Keratinocyte (primary cell): ENCODE measurements at regions not wholly inside any gene's neighbourhood (a gene's known extent, or its start where the extent isn't known, plus 50 kb on each side); places are given as distances from the start of the nearest gene placed in this dataset.

Experiments
- DNase-seq: peaks from one replicate; pipeline ENCODE4 v3.0.0-alpha.2; 2011; ENCODE audit warnings: low read depth, missing footprints, low spot score
- FAIRE-seq: peaks from 2 replicates; lab custom pipeline; 2011; peaks lifted over from hg19 to GRCh38; lab: Jason Lieb, UNC
- H2AFZ ChIP-seq: 2 replicates; pipeline ENCODE4 v1.6.0; 2012; ENCODE audit warnings: low read length, control low read depth, inconsistent platforms; ENCODE audit not compliant: control insufficient read depth
- H3K27ac ChIP-seq: 2 replicates; pipeline ENCODE4 v1.5.1; 2011; ENCODE audit warnings: low read length; ENCODE audit not compliant: control insufficient read depth, insufficient read depth
- H3K27me3 ChIP-seq: 3 replicates; pipeline ENCODE4 v1.6.0; 2011; ENCODE audit warnings: low read length; ENCODE audit not compliant: control insufficient read depth, insufficient read depth; ENCODE audit errors: extremely low read depth
- H3K36me3 ChIP-seq, 2 experiments: 2 replicates in 1 of 2; 3 replicates in 1 of 2; pipeline ENCODE4 v1.5.1; 2011; ENCODE audit warnings: low read length in 2 of 2, mild to moderate bottlenecking in 1 of 2; ENCODE audit not compliant: control insufficient read depth in 2 of 2, insufficient read depth in 2 of 2; ENCODE audit errors: extremely low read depth in 1 of 2
- H3K4me1 ChIP-seq: 3 replicates; pipeline ENCODE4 v1.5.1; 2011; ENCODE audit warnings: low read length; ENCODE audit not compliant: control insufficient read depth, insufficient read depth; ENCODE audit errors: extremely low read depth
- H3K4me2 ChIP-seq: 3 replicates; pipeline ENCODE4 v1.6.0; 2011; ENCODE audit warnings: low read depth, low read length; ENCODE audit not compliant: control insufficient read depth, insufficient read depth; ENCODE audit errors: extremely low read depth
- H3K4me3 ChIP-seq, 3 experiments: fragments of 200-600 bp in 1 of 3; sonication (generic) in 1 of 3; 2 replicates in 2 of 3; 3 replicates in 1 of 3; pipeline ENCODE4 v1.5.1; 2011 to 2016; ENCODE audit warnings: low read length in 3 of 3, mild to moderate bottlenecking in 3 of 3, control low read depth in 2 of 3, inconsistent platforms in 1 of 3, low read depth in 1 of 3, mixed read lengths in 1 of 3, mixed run types in 1 of 3, moderate library complexity in 1 of 3; ENCODE audit not compliant: control insufficient read depth in 2 of 3, insufficient read depth in 2 of 3; ENCODE audit errors: extremely low read depth in 1 of 3
- H3K79me2 ChIP-seq: 2 replicates; pipeline ENCODE4 v1.6.0; 2012; ENCODE audit warnings: low read length; ENCODE audit not compliant: control insufficient read depth, insufficient read depth
- H3K9ac ChIP-seq: 3 replicates; pipeline ENCODE4 v1.6.0; 2011; ENCODE audit warnings: low read length; ENCODE audit not compliant: control insufficient read depth, insufficient read depth; ENCODE audit errors: extremely low read depth
- H3K9me1 ChIP-seq: 3 replicates; pipeline ENCODE4 v1.6.0; 2011; ENCODE audit warnings: low read length; ENCODE audit not compliant: control insufficient read depth, insufficient read depth; ENCODE audit errors: extremely low read depth
- H3K9me3 ChIP-seq: 2 replicates; pipeline ENCODE4 v1.5.1; 2012; ENCODE audit warnings: low read depth, low read length; ENCODE audit not compliant: control insufficient read depth
- H4K20me1 ChIP-seq: 3 replicates; pipeline ENCODE4 v1.6.0; 2011; ENCODE audit warnings: low read length; ENCODE audit not compliant: control insufficient read depth, insufficient read depth; ENCODE audit errors: extremely low read depth
- EZH2 ChIP-seq: IDR thresholded peaks from one replicate; pipeline ENCODE4 v1.6.1; 2012; ENCODE audit warnings: inconsistent platforms, mild to moderate bottlenecking, low read length, moderate library complexity
- dilution Hi-C: fragments of 300-500 bp; cut with MboI; formaldehyde crosslinking; loops from one replicate; pipeline ENCODE4 v1.7.0; 2020; ENCODE audit warnings: low sequenced_read_pairs; ENCODE audit not compliant: extremely low pct_ligation_motif_present
- TF ChIP-seq, protein P1 (sequence below), 3 experiments: IDR thresholded peaks in 1 of 3; conservative IDR thresholded peaks in 1 of 3; optimal IDR thresholded peaks in 1 of 3; 2 replicates in 2 of 3; 3 replicates in 1 of 3; pipeline versions ENCODE3 to v1.5.1; 2011; ENCODE audit warnings: low read length in 3 of 3, mild to moderate bottlenecking in 3 of 3, moderate library complexity in 2 of 3, control low read depth in 1 of 3, inconsistent platforms in 1 of 3; ENCODE audit not compliant: insufficient read depth in 2 of 3; ENCODE audit errors: extremely low read depth in 1 of 3

DNA sequence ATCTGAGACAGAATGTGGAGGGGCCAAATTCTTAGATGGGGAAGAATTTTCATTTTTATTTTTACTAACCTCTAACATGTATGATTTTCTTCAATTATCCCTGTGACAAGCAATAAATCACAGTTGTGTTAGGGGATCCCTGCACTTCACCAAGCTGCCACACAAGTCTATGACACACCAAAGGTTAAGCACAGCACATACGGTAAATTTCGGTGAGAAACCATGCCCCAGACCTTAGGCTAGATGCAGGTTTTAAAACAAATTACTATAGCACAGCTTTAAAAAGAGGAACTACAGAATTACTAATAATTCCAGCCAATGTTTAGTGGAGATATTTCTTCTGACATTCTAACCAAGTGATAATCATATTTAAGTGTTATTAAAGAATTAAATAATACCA, 175.7 kb upstream of the RORB start:
- no peak overlapping the region for H3K4me2 ChIP-seq
- H3K79me2 ChIP-seq = no peaks in the 10 kb centered on the region
- no peaks in the 10 kb centered on the region for H3K9me1 ChIP-seq
- no peak overlapping the region for H3K4me3 ChIP-seq
- no peaks in the 10 kb centered on the region for H3K27me3 ChIP-seq
- dilution Hi-C loops = no loop called here
- no peaks in the 10 kb centered on the region for H4K20me1 ChIP-seq
- DNase-seq (no peak), FAIRE-seq (no peak)
- H3K27ac ChIP-seq = no peak overlapping the region
- H3K9ac ChIP-seq = no peak overlapping the region
- TF ChIP-seq, protein P1, sequence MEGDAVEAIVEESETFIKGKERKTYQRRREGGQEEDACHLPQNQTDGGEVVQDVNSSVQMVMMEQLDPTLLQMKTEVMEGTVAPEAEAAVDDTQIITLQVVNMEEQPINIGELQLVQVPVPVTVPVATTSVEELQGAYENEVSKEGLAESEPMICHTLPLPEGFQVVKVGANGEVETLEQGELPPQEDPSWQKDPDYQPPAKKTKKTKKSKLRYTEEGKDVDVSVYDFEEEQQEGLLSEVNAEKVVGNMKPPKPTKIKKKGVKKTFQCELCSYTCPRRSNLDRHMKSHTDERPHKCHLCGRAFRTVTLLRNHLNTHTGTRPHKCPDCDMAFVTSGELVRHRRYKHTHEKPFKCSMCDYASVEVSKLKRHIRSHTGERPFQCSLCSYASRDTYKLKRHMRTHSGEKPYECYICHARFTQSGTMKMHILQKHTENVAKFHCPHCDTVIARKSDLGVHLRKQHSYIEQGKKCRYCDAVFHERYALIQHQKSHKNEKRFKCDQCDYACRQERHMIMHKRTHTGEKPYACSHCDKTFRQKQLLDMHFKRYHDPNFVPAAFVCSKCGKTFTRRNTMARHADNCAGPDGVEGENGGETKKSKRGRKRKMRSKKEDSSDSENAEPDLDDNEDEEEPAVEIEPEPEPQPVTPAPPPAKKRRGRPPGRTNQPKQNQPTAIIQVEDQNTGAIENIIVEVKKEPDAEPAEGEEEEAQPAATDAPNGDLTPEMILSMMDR (optimal IDR thresholded peaks at IDR 0.05 in 1 of 3, IDR thresholded peaks at IDR 0.05 in 1 of 3, conservative IDR thresholded peaks at IDR 0.05 in 1 of 3; ENCODE audit: extremely low read depth in 1 of 3, insufficient read depth in 2 of 3, low read length in 3 of 3) = no peak
- no peak for TF ChIP-seq EZH2
- no peaks in the 10 kb centered on the region for H3K9me3 ChIP-seq
- no peaks in the 10 kb centered on the region for H3K36me3 ChIP-seq
- no peak overlapping the region for H2AFZ ChIP-seq
- H3K4me1 ChIP-seq = no peaks in the 10 kb centered on the region

DNA sequence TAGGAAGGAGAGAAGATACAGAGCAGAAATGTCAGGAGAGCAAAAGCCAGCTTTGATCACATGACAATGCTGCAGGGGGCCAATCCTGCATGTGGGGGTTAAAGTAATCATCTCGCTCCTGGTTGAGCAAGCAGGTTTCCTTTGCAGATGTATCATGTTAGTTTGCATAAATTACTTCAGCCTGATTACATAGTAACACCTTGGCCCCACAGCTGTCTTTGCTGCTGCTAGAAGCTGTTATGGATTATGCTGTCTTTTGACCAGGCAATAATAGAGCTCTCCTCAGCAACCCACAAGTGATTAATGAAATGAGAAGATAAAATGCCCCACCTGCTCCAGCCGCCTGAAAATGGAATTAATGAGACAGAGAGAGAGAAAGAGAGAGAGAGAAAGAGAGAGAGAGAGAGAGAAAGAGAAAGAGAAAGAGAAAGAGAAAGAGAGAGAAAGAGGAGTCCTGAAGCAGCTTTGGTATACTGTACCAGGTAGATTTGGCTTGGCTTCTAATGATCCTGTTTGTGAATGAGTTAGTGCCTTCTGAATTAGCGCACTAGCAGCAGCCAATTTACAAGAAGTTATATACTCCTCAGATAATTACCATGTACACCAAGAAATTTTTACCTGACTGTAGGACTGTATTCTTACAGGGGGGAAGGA, 174.3 kb upstream of the RORB start:
- dilution Hi-C loops = no loop called here
- TF ChIP-seq, protein P1 (optimal IDR thresholded peaks at IDR 0.05 in 1 of 3, IDR thresholded peaks at IDR 0.05 in 1 of 3, conservative IDR thresholded peaks at IDR 0.05 in 1 of 3; ENCODE audit: extremely low read depth in 1 of 3, insufficient read depth in 2 of 3, low read length in 3 of 3) = no peak
- TF ChIP-seq EZH2 = no peak
- Histone ChIP-seq H3K27ac (no peak overlapping the region), H3K27me3 (no peaks in the 10 kb centered on the region), H3K9me3 (no peaks in the 10 kb centered on the region), H4K20me1 (no peaks in the 10 kb centered on the region), H3K4me3 (no peak overlapping the region), H2AFZ (no peak overlapping the region), H3K36me3 (no peaks in the 10 kb centered on the region), H3K79me2 (no peaks in the 10 kb centered on the region), H3K9ac (no peak overlapping the region), H3K4me2 (no peak overlapping the region), H3K9me1 (no peaks in the 10 kb centered on the region), H3K4me1 (no peaks in the 10 kb centered on the region)
- DNase-seq (no peak), FAIRE-seq (no peak)
